DOHH2 (cell line): ENCODE measurements at regions not wholly inside any gene's neighbourhood (a gene's known extent, or its start where the extent isn't known, plus 50 kb on each side); places are given as distances from the start of the nearest gene placed in this dataset.

Experiments
- CTCF ChIP-seq: fragments of 200-600 bp; sonication (generic); IDR thresholded peaks from one replicate; pipeline ENCODE4 v1.5.1; 2014; ENCODE audit warnings: antibody characterized with exemption, mild to moderate bottlenecking, low read depth, low read length; ENCODE audit not compliant: poor library complexity, severe bottlenecking
- EZH2phosphoT487 ChIP-seq: fragments of 200-600 bp; sonication (generic); IDR thresholded peaks from 2 replicates; pipeline ENCODE4 v1.6.1; 2017; ENCODE audit warnings: borderline replicate concordance, mild to moderate bottlenecking, antibody characterized with exemption, low read length, moderate library complexity, mixed read lengths

DNA sequence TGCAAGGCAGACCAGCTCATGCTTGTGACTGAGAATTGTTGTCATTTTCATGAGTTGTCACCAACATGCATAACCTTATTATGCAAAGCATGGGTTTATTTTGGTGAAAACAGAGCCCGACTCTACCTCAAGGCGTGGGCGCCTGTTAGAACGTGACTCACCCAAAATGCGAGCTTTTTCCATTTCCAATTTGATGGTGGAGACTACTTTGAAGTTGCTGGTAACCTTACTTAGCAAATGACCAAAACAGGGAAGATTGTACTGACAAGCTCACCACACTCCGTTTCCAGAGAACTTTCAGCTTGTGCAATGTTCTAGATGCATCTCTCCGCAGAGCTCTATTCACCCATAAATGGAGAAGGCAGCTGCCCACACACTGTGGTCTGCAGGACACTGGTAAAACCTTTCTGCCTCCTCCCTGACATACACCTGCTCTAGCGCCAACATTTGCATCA, 284.5 kb downstream of the MAF start:
- TF ChIP-seq EZH2phosphoT487 (no peak), CTCF (no peak)
